NCI-H1048 (cell line): ENCODE measurements at regions not wholly inside any gene's neighbourhood (a gene's known extent, or its start where the extent isn't known, plus 50 kb on each side); places are given as distances from the start of the nearest gene placed in this dataset.

Source experiments
- DNase-seq: peaks from one replicate; lab custom pipeline; 2025; lab: John Stamatoyannopoulos, UW

- DNase-seq, result no peak
These were observed 181.9 kb downstream of the PABPC4L start for GRCh38 chr4:134019657-134020056.

GRCh38 chr4:134018846-134019245 lies 182.7 kb downstream of the PABPC4L start:
- DNase-seq, result no peak

- no peak for DNase-seq
These were observed 200.5 kb downstream of the PABPC4L start for GRCh38 chr4:134001057-134001456.

GRCh38 chr4:133997436-133997835 lies 204.2 kb downstream of the PABPC4L start:
- DNase-seq, result no peak

GRCh38 chr4:133996431-133997121 lies 205.0 kb downstream of the PABPC4L start:
- no peak for DNase-seq

- DNase-seq, result no peak
These were observed 206.2 kb downstream of the PABPC4L start for GRCh38 chr4:133995243-133995960.

- DNase-seq, result no peak
These were observed 218.9 kb downstream of the PABPC4L start for GRCh38 chr4:133982533-133983224.

GRCh38 chr4:133981327-133981726 lies 220.3 kb downstream of the PABPC4L start:
- DNase-seq, result no peak

GRCh38 chr4:133972586-133972985 lies 229.0 kb downstream of the PABPC4L start:
- DNase-seq, result no peak

- no peak for DNase-seq
These were observed 232.3 kb downstream of the PABPC4L start for GRCh38 chr4:133969202-133969848.

- no peak for DNase-seq
These were observed 233.4 kb downstream of the PABPC4L start for GRCh38 chr4:133968174-133968573.

GRCh38 chr4:133960975-133961374 lies 240.6 kb downstream of the PABPC4L start:
- DNase-seq, result no peak

- no peak for DNase-seq
These were observed 258.5 kb downstream of the PABPC4L start for GRCh38 chr4:133943081-133943480.

- no peak for DNase-seq
These were observed 263.5 kb downstream of the PABPC4L start for GRCh38 chr4:133938061-133938460.

- no peak for DNase-seq
These were observed 271.9 kb downstream of the PABPC4L start for GRCh38 chr4:133929531-133930239.

- DNase-seq, result no peak
These were observed 280.1 kb downstream of the PABPC4L start for GRCh38 chr4:133921280-133922195.

- no peak for DNase-seq
These were observed 281.4 kb downstream of the PABPC4L start for GRCh38 chr4:133920236-133920635.

GRCh38 chr4:133910165-133910564 lies 291.4 kb downstream of the PABPC4L start:
- no peak for DNase-seq

- DNase-seq, result no peak
These were observed 298.6 kb downstream of the PABPC4L start for GRCh38 chr4:133903029-133903428.

GRCh38 chr4:133891011-133891410 lies 310.6 kb downstream of the PABPC4L start:
- no peak for DNase-seq

GRCh38 chr4:133887723-133888122 lies 313.9 kb downstream of the PABPC4L start:
- DNase-seq, result no peak
